GM18870 (cell line): ENCODE measurements at regions not wholly inside any gene's neighbourhood (a gene's known extent, or its start where the extent isn't known, plus 50 kb on each side); places are given as distances from the start of the nearest gene placed in this dataset.
"Not testable (repeated sequence)": the region's sequence is repeated elsewhere in the genome, so short reads cannot be mapped to it uniquely, and the experiment has no call there.

ENCODE experiments used
- ATAC-seq: cut with Tn5 transposase; IDR thresholded peaks from one replicate; pipeline ENCODE4 v1.9.1; 2021; ENCODE audit warnings: moderate library complexity; ENCODE audit not compliant: unreplicated experiment

- ATAC-seq: no peak
Observed at GRCh38 chr12:68387338-68387737, 55.2 kb upstream of the MDM1 start.

GRCh38 chr12:68389305-68389704, 57.1 kb upstream of the MDM1 start:
- no peak for ATAC-seq

- ATAC-seq: no peak
Observed at GRCh38 chr12:68391937-68392336, 59.8 kb upstream of the MDM1 start.

- no peak for ATAC-seq
Observed at GRCh38 chr12:68392376-68392775, 60.2 kb upstream of the MDM1 start.

- ATAC-seq: no peak
Observed at GRCh38 chr12:68393417-68393816, 61.3 kb upstream of the MDM1 start.

GRCh38 chr12:68397566-68398158, 65.5 kb upstream of the MDM1 start:
- ATAC-seq: no peak

GRCh38 chr12:68398689-68399088, 66.5 kb upstream of the MDM1 start:
- ATAC-seq: not testable (repeated sequence)

- no peak for ATAC-seq
Observed at GRCh38 chr12:68400226-68400829, 68.2 kb upstream of the MDM1 start.

GRCh38 chr12:68402422-68402821, 70.3 kb upstream of the MDM1 start:
- ATAC-seq: no peak

- no peak for ATAC-seq
Observed at GRCh38 chr12:68403296-68403695, 71.1 kb upstream of the MDM1 start.

GRCh38 chr12:68403711-68404110, 71.5 kb upstream of the MDM1 start:
- ATAC-seq: no peak

- ATAC-seq: no peak
Observed at GRCh38 chr12:68405343-68405781, 73.2 kb upstream of the MDM1 start.

GRCh38 chr12:68406134-68406576, 74.0 kb upstream of the MDM1 start:
- ATAC-seq: no peak

GRCh38 chr12:68406911-68407310, 74.7 kb upstream of the MDM1 start:
- no peak for ATAC-seq

GRCh38 chr12:68410018-68410660, 78.0 kb upstream of the MDM1 start:
- no peak for ATAC-seq

- ATAC-seq: no peak
Observed at GRCh38 chr12:68411371-68411770, 79.2 kb upstream of the MDM1 start.

GRCh38 chr12:68414988-68415387, 82.8 kb upstream of the MDM1 start:
- ATAC-seq: no peak

GRCh38 chr12:68416350-68416749, 84.2 kb upstream of the MDM1 start:
- no peak for ATAC-seq

- no peak for ATAC-seq
Observed at GRCh38 chr12:68416826-68417225, 84.7 kb upstream of the MDM1 start.

GRCh38 chr12:68418137-68418460, 85.9 kb upstream of the MDM1 start:
- ATAC-seq: no peak

- ATAC-seq: no peak
Observed at GRCh38 chr12:68420225-68421010, 88.3 kb upstream of the MDM1 start.

GRCh38 chr12:68422159-68422558, 90.0 kb upstream of the MDM1 start:
- ATAC-seq: no peak
